ENCODE measurements at regions not wholly inside any gene's neighbourhood (a gene's known extent, or its start where the extent isn't known, plus 50 kb on each side); places are given as distances from the start of the nearest gene placed in this dataset.

DNA sequence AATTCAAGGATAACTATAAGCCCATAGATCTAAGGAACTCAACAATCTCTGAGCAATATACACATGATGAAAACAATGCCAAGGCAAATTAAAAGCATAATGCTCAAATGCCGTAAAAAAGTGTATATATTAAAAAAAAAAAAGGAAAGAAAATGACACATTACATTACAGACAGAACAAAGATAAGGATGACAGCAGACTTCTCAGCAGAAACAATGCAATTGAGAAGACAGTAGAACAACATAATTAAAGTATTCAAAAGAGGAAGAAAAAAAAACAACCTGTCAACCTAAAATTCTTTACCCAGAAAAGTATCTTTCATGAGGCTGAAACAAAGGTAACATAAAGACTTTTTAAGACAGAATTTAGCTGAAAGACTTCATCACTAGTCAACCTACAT, 591.7 kb downstream of the ZNF608 start:
- TF ChIP-seq, protein P1, sequence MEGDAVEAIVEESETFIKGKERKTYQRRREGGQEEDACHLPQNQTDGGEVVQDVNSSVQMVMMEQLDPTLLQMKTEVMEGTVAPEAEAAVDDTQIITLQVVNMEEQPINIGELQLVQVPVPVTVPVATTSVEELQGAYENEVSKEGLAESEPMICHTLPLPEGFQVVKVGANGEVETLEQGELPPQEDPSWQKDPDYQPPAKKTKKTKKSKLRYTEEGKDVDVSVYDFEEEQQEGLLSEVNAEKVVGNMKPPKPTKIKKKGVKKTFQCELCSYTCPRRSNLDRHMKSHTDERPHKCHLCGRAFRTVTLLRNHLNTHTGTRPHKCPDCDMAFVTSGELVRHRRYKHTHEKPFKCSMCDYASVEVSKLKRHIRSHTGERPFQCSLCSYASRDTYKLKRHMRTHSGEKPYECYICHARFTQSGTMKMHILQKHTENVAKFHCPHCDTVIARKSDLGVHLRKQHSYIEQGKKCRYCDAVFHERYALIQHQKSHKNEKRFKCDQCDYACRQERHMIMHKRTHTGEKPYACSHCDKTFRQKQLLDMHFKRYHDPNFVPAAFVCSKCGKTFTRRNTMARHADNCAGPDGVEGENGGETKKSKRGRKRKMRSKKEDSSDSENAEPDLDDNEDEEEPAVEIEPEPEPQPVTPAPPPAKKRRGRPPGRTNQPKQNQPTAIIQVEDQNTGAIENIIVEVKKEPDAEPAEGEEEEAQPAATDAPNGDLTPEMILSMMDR (IDR thresholded peaks at IDR 0.05): no peak
- no peak for TF ChIP-seq EZH2 (IDR thresholded peaks at IDR 0.05; ENCODE audit: borderline replicate concordance, insufficient read depth, low read depth, low read length, poor library complexity, severe bottlenecking)
